IPS-NIHi11 (cell line): ENCODE measurements at regions not wholly inside any gene's neighbourhood (a gene's known extent, or its start where the extent isn't known, plus 50 kb on each side); places are given as distances from the start of the nearest gene placed in this dataset.

Experiments used
- DNase-seq: peaks from one replicate; pipeline ENCODE4 v3.0.0; 2012; ENCODE audit warnings: mixed read lengths, low spot score

DNA sequence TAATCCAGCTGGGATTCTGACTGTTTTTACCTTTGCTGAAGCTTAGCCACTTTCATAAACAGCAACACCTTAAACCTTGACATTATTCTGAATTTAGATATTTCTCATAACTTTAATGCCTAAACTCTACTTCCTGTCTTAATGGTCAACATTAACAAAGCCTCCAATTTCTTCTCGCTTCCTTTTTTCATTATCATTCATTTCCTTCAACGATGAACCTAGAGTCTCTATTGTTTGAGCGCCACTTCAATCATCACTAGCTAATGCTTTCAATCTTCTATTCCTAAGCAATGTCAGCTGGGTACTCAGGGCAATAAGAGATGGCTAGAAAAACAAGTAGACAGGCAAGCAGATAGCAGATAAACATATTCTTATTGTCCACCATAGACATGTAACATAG, 96.6 kb upstream of the TMEM196 start:
- DNase-seq, result no peak

DNA sequence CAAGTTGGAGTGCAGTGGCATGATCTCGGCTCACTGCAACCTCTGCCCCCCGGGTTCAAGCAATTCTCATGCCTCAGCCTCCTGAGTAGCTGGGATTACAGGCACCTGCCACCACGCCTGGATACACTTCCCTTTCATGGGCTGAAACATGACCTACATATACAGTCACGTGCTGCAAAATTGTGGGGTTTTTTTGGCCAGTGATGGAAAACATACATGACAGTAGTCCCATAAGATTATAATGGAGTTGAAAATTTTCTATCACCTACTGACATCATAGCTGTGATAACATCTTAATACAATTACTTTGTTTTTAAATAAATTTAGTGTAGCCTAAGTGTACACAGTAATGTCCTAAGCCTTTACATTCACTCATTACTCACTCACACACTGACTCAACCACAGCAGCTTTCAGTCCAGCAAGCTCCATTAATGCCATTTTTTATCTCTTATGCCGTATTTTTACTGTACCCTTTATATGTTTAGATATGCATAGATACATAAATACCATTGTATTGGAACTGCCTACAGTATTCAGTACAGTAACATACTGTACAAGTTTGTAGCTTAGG, 79.9 kb upstream of the TMEM196 start:
- DNase-seq, result no peak

DNA sequence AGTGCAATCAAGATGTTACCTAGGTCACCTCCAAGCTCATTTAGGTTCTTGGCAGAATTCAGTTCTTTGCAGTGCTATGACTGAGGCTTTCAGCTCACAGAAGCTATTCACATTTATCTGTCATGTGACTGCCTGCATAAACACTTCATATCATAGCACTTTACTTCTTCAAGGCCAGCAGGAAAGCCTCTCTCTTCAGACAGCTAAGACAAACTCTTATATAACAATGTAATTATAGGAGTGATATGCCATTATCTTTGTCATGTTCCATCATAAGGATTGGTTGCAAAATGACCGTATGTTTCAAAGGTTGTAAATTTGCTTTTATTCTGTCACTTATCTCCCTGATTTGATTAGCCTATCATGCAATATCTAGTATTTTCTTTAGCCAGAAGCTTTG, 78.8 kb upstream of the TMEM196 start:
- no peak for DNase-seq

DNA sequence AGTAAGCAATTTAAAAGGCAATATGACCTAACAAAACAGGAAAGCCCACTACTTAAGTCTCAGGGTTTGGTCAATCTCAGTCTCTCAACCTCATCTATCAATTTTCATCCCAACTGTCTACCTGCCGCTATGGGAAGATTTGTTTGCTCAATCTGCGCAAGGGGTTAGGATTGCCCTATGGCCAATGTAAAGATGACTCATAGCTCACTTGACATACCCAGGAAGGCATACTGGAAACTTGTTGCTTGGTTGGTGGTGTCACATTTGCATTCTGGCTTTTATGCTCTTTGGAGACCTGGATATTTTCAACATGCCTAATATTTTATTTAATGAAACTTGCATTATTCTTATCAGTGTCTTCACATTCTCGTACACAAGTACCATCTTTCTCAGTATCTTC, 78.1 kb upstream of the TMEM196 start:
- DNase-seq, result no peak

DNA sequence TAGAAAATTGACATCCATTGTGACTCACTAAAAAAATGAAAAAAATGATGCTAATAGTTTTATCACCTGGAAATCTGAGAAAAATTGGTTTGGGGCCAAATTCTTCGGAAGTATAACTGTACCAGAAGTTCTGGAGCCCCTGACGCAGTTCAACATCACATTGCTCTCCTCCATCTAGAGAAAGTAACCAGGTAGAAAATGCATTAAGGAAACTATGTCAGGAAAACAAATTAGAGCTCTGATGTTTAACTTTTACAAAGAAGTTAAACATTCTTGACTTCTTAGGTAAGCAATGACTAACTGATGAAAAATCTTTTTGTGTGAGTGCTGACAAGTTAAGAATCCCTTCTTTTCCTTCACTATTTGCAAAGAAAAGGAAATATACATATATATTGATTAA, 61.1 kb upstream of the TMEM196 start:
- DNase-seq, result no peak

DNA sequence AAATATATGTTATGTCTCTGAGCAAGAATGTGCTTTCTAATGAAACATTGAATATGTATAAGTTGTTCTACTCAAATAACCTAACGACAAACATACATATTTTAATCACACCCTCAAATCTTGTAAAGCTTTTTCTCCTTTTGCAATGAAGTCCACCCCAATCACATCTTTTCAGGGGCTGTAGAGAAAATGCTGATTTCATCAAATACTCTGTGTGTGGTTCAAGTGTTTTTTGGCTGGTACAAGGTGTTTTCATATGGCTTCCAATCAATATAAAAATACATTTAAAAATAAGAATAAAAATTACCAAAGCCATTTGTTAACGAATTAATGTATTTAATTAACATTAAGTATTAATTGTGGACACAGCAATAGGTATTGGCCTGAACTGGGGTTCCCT, 57.2 kb upstream of the TMEM196 start:
- DNase-seq, result no peak
